Right lobe of liver (tissue), 6 donors: ENCODE measurements at regions not wholly inside any gene's neighbourhood (a gene's known extent, or its start where the extent isn't known, plus 50 kb on each side); places are given as distances from the start of the nearest gene placed in this dataset.
A peak's percentile ranks its signal among the peaks of the same experiment; 100 is the strongest.

ENCODE experiments used
- ATAC-seq, 4 donors: fragments of 200-7000 bp; cut with Tn5 transposase; one replicate each; pipeline ENCODE4 v1.9.1; 2020; ENCODE audit warnings: mild to moderate bottlenecking in 4 of 4, moderate library complexity in 4 of 4
- DNase-seq, 3 donors: peaks; one replicate each; pipeline ENCODE4 v3.0.0-alpha.2; 2020
- H3K27ac ChIP-seq, 3 donors: fragments of 200-600 bp; one replicate each; pipeline ENCODE4 v1.8.0; 2022
- H3K27me3 ChIP-seq, 2 donors: fragments of 200-600 bp; one replicate each; pipeline ENCODE4 v1.8.0; 2022
- H3K36me3 ChIP-seq, 4 donors: fragments of 200-600 bp; sonication (generic) in 1 of 4; one replicate each; pipeline versions ENCODE4 v1.5.1 to v1.8.0; 2017 to 2022; ENCODE audit warnings: control low read depth in 1 of 4
- H3K4me1 ChIP-seq, 4 donors: fragments of 200-600 bp; sonication (generic) in 1 of 4; one replicate each; pipeline versions ENCODE4 v1.5.1 to v1.8.0; 2017 to 2022; ENCODE audit warnings: control low read depth in 1 of 4
- H3K4me3 ChIP-seq, 3 donors: fragments of 200-600 bp; one replicate each; pipeline ENCODE4 v1.8.0; 2022
- H3K9me3 ChIP-seq, 4 donors: fragments of 200-600 bp; sonication (generic) in 1 of 4; one replicate each; pipeline versions ENCODE4 v1.5.1 to v1.8.0; 2017 to 2022; ENCODE audit warnings: control low read depth in 1 of 4
- POLR2A ChIP-seq: fragments of 450-650 bp; IDR thresholded peaks from one replicate; pipeline ENCODE4 v1.6.1; 2017; ENCODE audit warnings: antibody characterized with exemption, mild to moderate bottlenecking
- WGBS: methylation state at CpG from one replicate; pipeline ENCODE4 v1.1.6; 2018; ENCODE audit warnings: low coverage, low lambda C conversion rate; ENCODE audit not compliant: insufficient coverage; ENCODE audit errors: missing lambda C conversion rate; 5-methylcytosine and 5-hydroxymethylcytosine counted together
- intact Hi-C, 2 donors: fragments of 100-400 bp; cut with DNase I; formaldehyde crosslinking; loops; one replicate each; pipeline versions ENCODE4 v1.11.2 to v1.14.1; 2022
- TF ChIP-seq, protein P1 (sequence below), 4 donors: fragments of 200-600 bp in 3 of 4; fragments of 450-650 bp in 1 of 4; IDR thresholded peaks; one replicate each; pipeline versions ENCODE4 v1.5.1 to v1.8.0; 2016 to 2022; ENCODE audit warnings: antibody characterized with exemption in 4 of 4, mild to moderate bottlenecking in 2 of 4
- donor health status: DM: no; HTN: yes; CAD: no.
- donor health status: DM: no; HTN: no; CAD: no.
- donor health status: DM: no; HTN: no; CAD: no.
- donor health status: DM: no; HTN: yes; CAD: no.
- donor health status: DM: no; HTN: yes; CAD: no.

DNA sequence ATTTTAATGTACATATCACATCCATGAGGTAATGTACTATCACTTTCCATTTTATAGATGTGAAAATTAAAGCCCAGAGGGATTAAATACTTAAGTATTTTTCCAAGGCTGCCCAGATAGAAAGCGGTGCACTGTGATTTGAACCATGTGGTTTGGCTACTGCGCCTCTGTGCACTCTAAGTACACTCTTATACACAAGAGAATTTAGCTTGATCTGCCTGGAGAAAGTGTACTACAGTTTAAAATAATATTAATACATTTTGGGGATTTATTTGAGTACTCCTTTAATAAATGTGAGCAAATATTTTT, 360.4 kb upstream of the ACTBL2 start:
- TF ChIP-seq POLR2A = no peak
- TF ChIP-seq, protein P1, sequence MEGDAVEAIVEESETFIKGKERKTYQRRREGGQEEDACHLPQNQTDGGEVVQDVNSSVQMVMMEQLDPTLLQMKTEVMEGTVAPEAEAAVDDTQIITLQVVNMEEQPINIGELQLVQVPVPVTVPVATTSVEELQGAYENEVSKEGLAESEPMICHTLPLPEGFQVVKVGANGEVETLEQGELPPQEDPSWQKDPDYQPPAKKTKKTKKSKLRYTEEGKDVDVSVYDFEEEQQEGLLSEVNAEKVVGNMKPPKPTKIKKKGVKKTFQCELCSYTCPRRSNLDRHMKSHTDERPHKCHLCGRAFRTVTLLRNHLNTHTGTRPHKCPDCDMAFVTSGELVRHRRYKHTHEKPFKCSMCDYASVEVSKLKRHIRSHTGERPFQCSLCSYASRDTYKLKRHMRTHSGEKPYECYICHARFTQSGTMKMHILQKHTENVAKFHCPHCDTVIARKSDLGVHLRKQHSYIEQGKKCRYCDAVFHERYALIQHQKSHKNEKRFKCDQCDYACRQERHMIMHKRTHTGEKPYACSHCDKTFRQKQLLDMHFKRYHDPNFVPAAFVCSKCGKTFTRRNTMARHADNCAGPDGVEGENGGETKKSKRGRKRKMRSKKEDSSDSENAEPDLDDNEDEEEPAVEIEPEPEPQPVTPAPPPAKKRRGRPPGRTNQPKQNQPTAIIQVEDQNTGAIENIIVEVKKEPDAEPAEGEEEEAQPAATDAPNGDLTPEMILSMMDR (IDR thresholded peaks at IDR 0.05) = no peak
- H3K27me3 ChIP-seq = no peaks in the 10 kb centered on the region
- H3K4me1 ChIP-seq = no peaks in the 10 kb centered on the region
- H3K36me3 ChIP-seq = no peaks in the 10 kb centered on the region
- no peaks in the 10 kb centered on the region for H3K9me3 ChIP-seq
- ATAC-seq = no peak
- H3K27ac ChIP-seq = no peak overlapping the region
- no peak overlapping the region for H3K4me3 ChIP-seq
- intact Hi-C loops = no loop called here
- DNase-seq = no peak
- WGBS = 96% methylated on average over 2 of the region's 2 CpGs

DNA sequence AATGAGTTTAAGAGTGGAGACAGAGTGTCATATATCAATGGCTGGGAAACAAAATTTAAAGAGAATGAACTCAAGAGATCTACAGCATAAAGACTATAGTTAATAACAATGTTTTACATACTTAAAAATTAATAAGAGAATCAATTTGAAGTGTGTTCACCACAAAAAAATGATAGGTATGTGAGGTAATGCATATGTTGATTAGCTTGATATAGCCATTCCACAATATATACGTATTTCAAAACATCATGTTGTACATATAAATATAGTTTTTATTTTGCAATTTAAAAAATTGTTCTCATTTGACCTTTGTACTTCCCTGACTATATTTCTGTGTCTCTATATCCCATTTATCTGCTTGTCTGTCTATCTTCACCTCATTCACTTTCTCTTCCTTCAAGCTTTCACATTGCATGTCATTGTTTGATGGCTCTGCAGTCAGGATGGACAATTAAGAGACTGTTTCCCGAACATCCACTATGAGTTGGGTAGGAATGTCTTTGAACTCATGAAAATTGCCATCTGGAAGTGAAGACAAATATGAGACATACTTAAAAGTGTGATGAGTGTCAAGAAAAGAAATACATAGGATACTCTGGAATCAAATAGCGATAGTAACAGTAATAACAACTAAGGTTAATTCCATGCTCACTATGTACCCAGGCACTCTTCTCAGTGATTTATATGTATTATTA, 359.9 kb upstream of the ACTBL2 start:
- TF ChIP-seq, protein P1 (IDR thresholded peaks at IDR 0.05) = no peak
- no peak for TF ChIP-seq POLR2A
- Histone ChIP-seq H3K4me3 (no peak overlapping the region), H3K36me3 (no peaks in the 10 kb centered on the region), H3K4me1 (no peaks in the 10 kb centered on the region), H3K27ac (no peak overlapping the region), H3K27me3 (no peaks in the 10 kb centered on the region), H3K9me3 (no peaks in the 10 kb centered on the region)
- intact Hi-C loops = no loop called here
- no peak for DNase-seq
- ATAC-seq = no peak
- 88% methylated on average over 3 of the region's 3 CpGs for WGBS

DNA sequence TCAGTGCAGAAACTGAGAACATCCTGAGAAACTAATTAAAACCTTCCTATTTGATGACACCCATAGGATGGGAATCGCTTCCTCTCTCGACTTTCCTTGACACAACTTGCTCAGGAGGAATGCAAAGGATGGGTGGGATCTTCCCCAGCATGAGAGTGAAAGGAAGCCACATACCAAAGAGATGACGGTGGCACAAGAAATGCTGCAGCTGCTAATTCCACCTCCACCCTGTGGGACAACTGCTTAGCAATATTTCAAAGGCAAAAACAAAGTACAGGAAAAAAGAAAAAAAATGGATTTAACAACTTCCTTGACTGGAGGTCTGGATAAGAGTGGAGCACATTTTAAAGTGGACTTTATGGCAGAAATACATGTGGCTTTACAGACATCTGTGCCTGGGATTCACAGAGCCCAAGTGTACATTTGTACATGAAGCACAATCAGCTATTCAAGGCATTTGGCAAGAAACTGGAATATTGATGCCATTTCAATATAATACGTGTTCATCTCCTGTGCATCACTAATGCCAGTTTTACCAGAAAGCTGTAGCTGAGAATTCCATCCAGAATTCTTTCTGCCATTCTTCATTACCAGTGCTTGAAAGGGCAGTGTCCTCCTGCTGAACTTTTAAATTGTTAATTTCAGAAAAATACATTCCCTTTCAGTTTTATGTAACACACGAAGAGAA, 359.2 kb upstream of the ACTBL2 start:
- H3K27ac ChIP-seq = no peak overlapping the region
- H3K36me3 ChIP-seq = no peaks in the 10 kb centered on the region
- 62% methylated on average over 5 of the region's 5 CpGs for WGBS
- ATAC-seq (peak in 3 of 4 donors; percentile 32 to 51 (median 44)), DNase-seq (no peak)
- no peaks in the 10 kb centered on the region for H3K27me3 ChIP-seq
- H3K9me3 ChIP-seq = no peaks in the 10 kb centered on the region
- intact Hi-C loops = no loop called here
- H3K4me3 ChIP-seq = no peak overlapping the region
- H3K4me1 ChIP-seq = no peaks in the 10 kb centered on the region
- no peak for TF ChIP-seq POLR2A
- TF ChIP-seq, protein P1 (IDR thresholded peaks at IDR 0.05) = no peak

DNA sequence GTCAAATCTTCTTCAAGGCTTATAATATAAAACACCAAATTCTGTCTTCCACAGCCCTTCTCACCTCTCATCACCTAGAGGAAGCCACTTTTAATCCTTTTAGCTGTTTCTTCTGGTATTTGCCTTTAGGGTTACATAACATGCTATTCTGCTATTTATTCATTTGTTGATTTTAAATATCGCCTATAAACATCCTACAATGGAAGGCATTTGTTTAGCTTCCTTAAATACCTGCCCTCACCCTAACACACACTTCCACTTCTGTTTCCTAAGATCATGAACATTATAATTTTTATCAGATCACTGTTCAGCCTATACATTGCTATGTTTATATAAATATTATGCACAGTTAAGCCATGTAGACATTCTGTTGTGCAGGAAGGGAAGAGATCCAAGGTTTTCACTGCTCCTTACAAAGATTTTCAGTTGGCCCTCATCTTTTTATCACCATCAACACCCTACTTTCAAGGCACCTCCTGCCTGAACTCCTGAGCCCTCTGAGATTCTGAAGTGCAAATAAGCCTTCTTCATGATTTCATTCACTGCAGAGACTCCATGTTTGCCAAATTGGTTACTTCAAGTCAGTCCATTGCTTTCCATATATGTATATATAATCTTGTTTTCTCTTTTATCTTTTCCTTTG, 356.9 kb upstream of the ACTBL2 start:
- Histone ChIP-seq H3K4me3 (no peak overlapping the region), H3K36me3 (no peaks in the 10 kb centered on the region), H3K9me3 (no peaks in the 10 kb centered on the region), H3K27me3 (no peaks in the 10 kb centered on the region), H3K27ac (no peak overlapping the region), H3K4me1 (no peaks in the 10 kb centered on the region)
- DNase-seq (no peak), ATAC-seq (no peak)
- TF ChIP-seq, protein P1 (IDR thresholded peaks at IDR 0.05) = no peak
- TF ChIP-seq POLR2A = no peak
- intact Hi-C loops = no loop called here
- WGBS = 80% methylated on average over 1 of the region's 1 CpG
